ENCODE measurements at regions not wholly inside any gene's neighbourhood (a gene's known extent, or its start where the extent isn't known, plus 50 kb on each side); places are given as distances from the start of the nearest gene placed in this dataset.

DNA sequence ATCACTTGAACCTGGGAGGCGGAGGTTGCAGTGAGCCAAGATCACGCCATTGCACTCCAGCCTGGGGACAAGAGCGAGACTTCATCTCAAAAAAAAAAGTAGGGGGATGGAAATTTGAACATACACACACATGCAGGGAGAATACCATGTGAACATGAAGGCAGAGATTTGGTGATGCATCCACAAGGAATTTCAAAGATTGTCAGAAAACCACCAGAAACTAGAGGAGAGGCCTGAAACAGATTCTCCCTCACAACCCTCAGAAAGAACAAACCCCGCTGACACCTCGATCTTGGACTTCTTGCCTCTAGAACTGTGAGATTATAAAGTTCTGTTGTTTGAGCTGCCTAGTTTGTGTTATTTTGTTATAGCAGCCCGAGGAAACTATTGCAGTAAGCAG is 125.5 kb downstream of the GPX5 start:
- TF ChIP-seq CTCF (conservative IDR thresholded peaks at IDR 0.05; ENCODE audit: low read depth, low read length) (no peak), EZH2 (IDR thresholded peaks at IDR 0.05; ENCODE audit: low read length, unreplicated experiment) (no peak), EZH2phosphoT487 (IDR thresholded peaks at IDR 0.05; ENCODE audit: borderline replicate concordance, low read length) (no peak)

Measured in PC-3 (cell line).